ENCODE measurements at regions not wholly inside any gene's neighbourhood (a gene's known extent, or its start where the extent isn't known, plus 50 kb on each side); places are given as distances from the start of the nearest gene placed in this dataset.

GRCh38 chr6:103080497-103080896 is 1687.0 kb downstream of the GRIK2 start:
- no peak for FAIRE-seq
- WGBS, 2 donors = 66 to 73% methylated on average over 3 of the region's 3 CpGs
- H3K4me1 ChIP-seq = no peaks in the 10 kb centered on the region
- no peaks in the 10 kb centered on the region for H3K9me3 ChIP-seq
- ATAC-seq = no peak
- no peaks in the 10 kb centered on the region for H3K36me3 ChIP-seq
- TF ChIP-seq, protein P1, sequence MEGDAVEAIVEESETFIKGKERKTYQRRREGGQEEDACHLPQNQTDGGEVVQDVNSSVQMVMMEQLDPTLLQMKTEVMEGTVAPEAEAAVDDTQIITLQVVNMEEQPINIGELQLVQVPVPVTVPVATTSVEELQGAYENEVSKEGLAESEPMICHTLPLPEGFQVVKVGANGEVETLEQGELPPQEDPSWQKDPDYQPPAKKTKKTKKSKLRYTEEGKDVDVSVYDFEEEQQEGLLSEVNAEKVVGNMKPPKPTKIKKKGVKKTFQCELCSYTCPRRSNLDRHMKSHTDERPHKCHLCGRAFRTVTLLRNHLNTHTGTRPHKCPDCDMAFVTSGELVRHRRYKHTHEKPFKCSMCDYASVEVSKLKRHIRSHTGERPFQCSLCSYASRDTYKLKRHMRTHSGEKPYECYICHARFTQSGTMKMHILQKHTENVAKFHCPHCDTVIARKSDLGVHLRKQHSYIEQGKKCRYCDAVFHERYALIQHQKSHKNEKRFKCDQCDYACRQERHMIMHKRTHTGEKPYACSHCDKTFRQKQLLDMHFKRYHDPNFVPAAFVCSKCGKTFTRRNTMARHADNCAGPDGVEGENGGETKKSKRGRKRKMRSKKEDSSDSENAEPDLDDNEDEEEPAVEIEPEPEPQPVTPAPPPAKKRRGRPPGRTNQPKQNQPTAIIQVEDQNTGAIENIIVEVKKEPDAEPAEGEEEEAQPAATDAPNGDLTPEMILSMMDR (IDR thresholded peaks at IDR 0.05) = no peak
- H3K27ac ChIP-seq = no peak overlapping the region
- no peak overlapping the region for H3K4me3 ChIP-seq
- intact Hi-C loops (cut with DNase I) = no loop called here
- no peak for DNase-seq
- H3K27me3 ChIP-seq = no peaks in the 10 kb centered on the region

DNA sequence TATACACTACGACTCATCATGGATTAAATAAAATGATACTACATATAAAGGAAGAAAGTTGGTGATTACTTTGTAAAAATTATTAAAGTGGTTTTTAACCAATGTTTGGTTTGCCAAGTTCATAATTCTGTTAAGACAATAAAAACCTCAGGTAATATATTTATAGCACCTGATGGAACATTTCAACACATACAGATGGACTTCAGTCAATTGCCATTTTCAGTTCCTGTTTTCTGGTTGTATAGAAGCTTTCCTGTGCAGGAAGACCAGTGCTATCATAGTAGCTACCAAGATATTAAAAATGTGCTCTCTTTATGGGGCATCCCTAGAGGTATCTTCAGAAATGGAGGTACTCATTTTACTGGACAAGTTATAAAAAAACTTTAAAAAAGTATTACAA is 1686.4 kb downstream of the GRIK2 start:
- Histone ChIP-seq H3K27ac (no peak overlapping the region), H3K4me1 (no peaks in the 10 kb centered on the region), H3K27me3 (no peaks in the 10 kb centered on the region), H3K4me3 (no peak overlapping the region), H3K9me3 (no peaks in the 10 kb centered on the region), H3K36me3 (no peaks in the 10 kb centered on the region)
- intact Hi-C loops (cut with DNase I) = no loop called here
- FAIRE-seq (no peak), ATAC-seq (no peak), DNase-seq (no peak)
- TF ChIP-seq, protein P1 (IDR thresholded peaks at IDR 0.05) = no peak
- 69 to 80% methylated on average over 1 of the region's 1 CpG for WGBS, 2 donors

DNA sequence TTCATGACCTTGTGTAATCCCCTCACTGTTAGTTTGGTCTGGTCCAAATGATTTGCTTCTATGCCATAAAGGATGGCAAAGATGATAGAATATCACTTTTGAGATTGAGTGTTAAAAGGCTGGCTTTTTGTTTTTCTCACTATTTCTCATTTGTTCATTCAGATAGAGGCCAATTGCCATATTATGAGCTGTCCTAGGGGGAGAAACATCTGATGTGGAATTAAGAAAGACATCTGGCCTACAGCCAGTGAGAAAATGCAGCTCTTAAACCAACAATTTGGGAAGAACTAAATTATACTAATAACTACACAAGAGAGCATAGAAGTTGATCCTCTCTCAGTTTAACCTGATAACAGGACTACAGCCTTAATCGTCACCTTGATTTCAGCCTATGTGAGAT is 1668.6 kb downstream of the GRIK2 start:
- TF ChIP-seq, protein P1 (IDR thresholded peaks at IDR 0.05) = no peak
- ATAC-seq = no peak
- intact Hi-C loops (cut with DNase I) = no loop called here
- H3K27me3 ChIP-seq = no peaks in the 10 kb centered on the region
- H3K4me3 ChIP-seq = no peak overlapping the region
- no peaks in the 10 kb centered on the region for H3K36me3 ChIP-seq
- DNase-seq = no peak
- no peak overlapping the region for H3K27ac ChIP-seq
- H3K9me3 ChIP-seq = no peaks in the 10 kb centered on the region
- 64 to 88% methylated on average over 1 of the region's 1 CpG for WGBS, 2 donors
- H3K4me1 ChIP-seq = no peaks in the 10 kb centered on the region
- no peak for FAIRE-seq

GRCh38 chr6:103047567-103047966 is 1654.1 kb downstream of the GRIK2 start:
- ATAC-seq (no peak), DNase-seq (no peak), FAIRE-seq (no peak)
- TF ChIP-seq, protein P1 (IDR thresholded peaks at IDR 0.05) = no peak
- Histone ChIP-seq H3K9me3 (no peaks in the 10 kb centered on the region), H3K4me1 (no peaks in the 10 kb centered on the region), H3K4me3 (no peak overlapping the region), H3K27ac (no peak overlapping the region), H3K27me3 (no peaks in the 10 kb centered on the region), H3K36me3 (no peaks in the 10 kb centered on the region)
- intact Hi-C loops (cut with DNase I) = no loop called here

DNA sequence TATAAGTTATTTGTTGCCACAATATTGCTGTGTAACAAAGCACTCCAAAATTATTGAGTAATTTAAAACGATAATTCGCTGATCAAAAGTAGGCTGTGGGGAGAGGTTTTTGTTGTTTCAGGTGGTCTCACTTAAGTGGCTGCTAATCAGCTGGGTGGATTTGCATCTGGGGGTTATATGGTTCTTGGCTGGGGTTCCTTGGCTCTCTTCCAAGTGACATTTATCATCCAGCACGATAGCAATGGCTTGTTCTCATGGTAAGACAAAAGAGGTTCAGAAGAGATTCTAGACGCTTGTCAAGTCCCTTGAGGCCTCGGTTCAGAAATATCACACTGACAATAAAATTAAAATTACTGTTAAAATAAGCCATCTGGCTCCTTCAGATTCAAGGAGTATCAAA is 1648.8 kb downstream of the GRIK2 start:
- H3K4me3 ChIP-seq = no peak overlapping the region
- intact Hi-C loops (cut with DNase I) = no loop called here
- ATAC-seq (no peak), DNase-seq (no peak), FAIRE-seq (no peak)
- H3K27ac ChIP-seq = no peak overlapping the region
- no peaks in the 10 kb centered on the region for H3K27me3 ChIP-seq
- H3K36me3 ChIP-seq = no peaks in the 10 kb centered on the region
- 48 to 51% methylated on average over 5 of the region's 5 CpGs for WGBS, 2 donors
- TF ChIP-seq, protein P1 (IDR thresholded peaks at IDR 0.05) = no peak
- H3K4me1 ChIP-seq = no peaks in the 10 kb centered on the region
- no peaks in the 10 kb centered on the region for H3K9me3 ChIP-seq

All from pancreas (tissue), 10 donors.